ENCODE measurements at regions not wholly inside any gene's neighbourhood (a gene's known extent, or its start where the extent isn't known, plus 50 kb on each side); places are given as distances from the start of the nearest gene placed in this dataset.

DNA sequence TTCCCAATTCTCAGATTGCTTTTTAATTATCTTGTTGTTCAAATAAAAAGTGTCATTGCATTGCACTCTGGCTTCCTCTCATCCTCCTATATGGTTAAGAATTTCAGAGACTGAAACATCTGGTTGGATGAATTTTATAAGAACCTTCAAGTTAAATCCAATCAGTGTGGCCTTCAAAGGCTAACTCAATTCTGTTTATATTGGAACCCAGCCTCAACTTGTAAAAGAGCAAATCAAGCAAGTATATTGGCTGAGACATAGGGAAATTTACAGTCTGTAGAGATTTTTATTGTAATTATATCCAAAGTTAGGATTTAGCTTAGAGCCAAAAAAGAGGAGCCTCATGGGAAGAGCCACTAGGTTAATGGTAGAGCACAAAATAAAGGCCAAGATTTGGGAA is 159.9 kb upstream of the FER start:
- no peak overlapping the region for H3K27ac ChIP-seq
- no peak for TF ChIP-seq ZFX (IDR thresholded peaks at IDR 0.05; ENCODE audit: borderline replicate concordance)
- TF ChIP-seq, protein P1, sequence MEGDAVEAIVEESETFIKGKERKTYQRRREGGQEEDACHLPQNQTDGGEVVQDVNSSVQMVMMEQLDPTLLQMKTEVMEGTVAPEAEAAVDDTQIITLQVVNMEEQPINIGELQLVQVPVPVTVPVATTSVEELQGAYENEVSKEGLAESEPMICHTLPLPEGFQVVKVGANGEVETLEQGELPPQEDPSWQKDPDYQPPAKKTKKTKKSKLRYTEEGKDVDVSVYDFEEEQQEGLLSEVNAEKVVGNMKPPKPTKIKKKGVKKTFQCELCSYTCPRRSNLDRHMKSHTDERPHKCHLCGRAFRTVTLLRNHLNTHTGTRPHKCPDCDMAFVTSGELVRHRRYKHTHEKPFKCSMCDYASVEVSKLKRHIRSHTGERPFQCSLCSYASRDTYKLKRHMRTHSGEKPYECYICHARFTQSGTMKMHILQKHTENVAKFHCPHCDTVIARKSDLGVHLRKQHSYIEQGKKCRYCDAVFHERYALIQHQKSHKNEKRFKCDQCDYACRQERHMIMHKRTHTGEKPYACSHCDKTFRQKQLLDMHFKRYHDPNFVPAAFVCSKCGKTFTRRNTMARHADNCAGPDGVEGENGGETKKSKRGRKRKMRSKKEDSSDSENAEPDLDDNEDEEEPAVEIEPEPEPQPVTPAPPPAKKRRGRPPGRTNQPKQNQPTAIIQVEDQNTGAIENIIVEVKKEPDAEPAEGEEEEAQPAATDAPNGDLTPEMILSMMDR (IDR thresholded peaks at IDR 0.05), result no peak

DNA sequence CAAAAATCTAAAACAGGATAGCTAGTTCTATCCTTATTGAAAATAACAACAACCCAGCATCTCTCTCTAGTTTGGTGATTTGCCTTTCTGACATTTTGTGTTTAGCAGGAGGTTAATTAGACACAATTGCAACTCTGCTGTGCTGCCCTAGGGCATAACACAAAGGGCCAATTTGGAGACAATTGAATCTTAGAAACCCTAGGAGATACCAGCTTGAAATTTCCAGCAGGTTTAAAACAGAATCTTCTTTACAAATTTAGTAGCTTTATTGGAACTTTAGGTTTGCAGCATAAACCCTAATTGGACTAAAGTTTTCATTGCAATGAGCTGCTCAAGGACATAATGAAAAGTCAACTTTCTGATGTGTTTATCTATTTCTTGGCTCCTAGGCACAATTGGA is 166.7 kb upstream of the FER start:
- TF ChIP-seq ZFX (IDR thresholded peaks at IDR 0.05; ENCODE audit: borderline replicate concordance), result no peak
- TF ChIP-seq, protein P1 (IDR thresholded peaks at IDR 0.05), result no peak
- H3K27ac ChIP-seq, result no peak overlapping the region

DNA sequence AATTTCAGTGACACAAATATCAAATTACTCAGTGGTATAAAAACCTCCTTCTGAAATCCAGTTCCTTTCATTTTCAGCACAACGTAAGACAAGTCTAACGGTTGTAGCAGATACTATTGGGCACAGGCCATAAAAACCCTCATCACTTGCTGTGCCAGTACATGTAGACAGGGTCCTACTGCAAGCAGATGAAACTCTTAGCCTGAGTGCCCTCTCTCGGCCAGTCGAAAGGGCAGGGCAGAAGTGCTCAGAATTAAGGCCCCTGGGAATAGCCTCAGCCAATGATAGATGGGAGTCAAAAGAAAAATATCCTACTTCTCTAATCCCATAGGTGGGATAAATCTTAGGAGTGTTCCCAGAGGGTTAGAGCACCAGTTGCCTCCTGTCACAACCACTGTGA is 168.5 kb upstream of the FER start:
- TF ChIP-seq ZFX (IDR thresholded peaks at IDR 0.05; ENCODE audit: borderline replicate concordance), result no peak
- TF ChIP-seq, protein P1 (IDR thresholded peaks at IDR 0.05), result no peak

DNA sequence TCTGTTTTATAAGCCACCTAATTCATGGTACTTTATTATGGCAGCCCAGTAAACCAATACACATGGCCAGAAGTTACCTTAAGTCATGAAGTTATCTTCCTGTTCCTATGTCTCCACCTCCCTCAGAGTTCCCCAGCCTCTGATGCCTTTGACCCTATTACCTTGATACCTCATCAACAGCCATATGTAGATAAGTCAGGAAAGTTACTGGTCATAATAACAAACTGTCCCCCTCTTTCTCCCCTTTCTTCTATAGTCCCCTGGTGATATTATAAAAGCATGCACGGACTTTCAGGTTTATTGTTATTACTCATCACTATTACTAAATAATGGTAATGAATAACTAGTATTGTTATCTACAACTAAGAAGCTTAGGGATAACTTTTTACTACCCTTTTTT is 168.9 kb upstream of the FER start:
- H3K27ac ChIP-seq, result no peak overlapping the region
- TF ChIP-seq, protein P1 (IDR thresholded peaks at IDR 0.05), result no peak
- no peak for TF ChIP-seq ZFX (IDR thresholded peaks at IDR 0.05; ENCODE audit: borderline replicate concordance)

More for the DNA sequence above, 168.5 kb upstream of the FER start:
- H3K27ac ChIP-seq, result no peak overlapping the region

DNA sequence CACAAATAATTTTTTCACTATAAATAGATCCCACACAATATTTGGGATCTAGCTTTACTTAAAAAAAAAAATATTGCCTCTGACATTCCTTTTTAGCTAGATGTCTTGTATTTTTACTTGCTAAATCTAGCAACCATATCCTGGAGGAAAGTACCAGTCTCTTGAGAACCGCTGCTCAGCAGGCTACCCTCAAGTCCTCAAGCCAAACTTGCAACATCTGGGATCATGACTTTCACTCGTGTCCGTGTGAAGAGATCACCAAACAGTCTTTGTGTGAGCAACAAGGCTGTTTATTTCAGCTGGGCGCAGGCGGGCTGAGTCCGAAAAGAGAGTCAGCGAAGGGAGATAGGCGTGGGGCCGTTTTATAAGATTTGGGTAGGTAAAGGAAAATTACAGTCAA is 180.3 kb upstream of the FER start:
- no peak overlapping the region for H3K27ac ChIP-seq
- TF ChIP-seq, protein P1 (IDR thresholded peaks at IDR 0.05), result no peak
- no peak for TF ChIP-seq ZFX (IDR thresholded peaks at IDR 0.05; ENCODE audit: borderline replicate concordance)

DNA sequence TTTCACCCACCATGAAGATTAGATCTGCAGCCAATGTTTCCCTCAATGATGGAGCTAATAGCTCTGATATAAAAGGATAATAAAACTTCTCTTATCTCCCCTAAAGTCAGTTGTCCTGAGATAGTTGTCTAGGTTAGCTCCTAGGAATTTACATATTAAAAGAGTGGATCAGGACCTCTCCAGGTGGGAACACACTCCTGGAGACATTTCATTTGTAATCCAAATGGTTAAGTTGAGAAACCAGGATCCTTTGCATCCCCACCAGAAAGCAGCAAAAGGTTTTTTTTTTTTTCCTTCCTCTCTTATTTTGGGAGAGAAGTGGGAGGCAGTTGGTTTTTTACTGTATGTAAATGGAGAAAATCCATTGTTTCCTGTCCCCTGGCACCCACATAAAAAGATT is 182.5 kb upstream of the FBXL17 start:
- no peak for TF ChIP-seq ZFX (IDR thresholded peaks at IDR 0.05; ENCODE audit: borderline replicate concordance)
- TF ChIP-seq, protein P1 (IDR thresholded peaks at IDR 0.05), result no peak
- no peak overlapping the region for H3K27ac ChIP-seq

DNA sequence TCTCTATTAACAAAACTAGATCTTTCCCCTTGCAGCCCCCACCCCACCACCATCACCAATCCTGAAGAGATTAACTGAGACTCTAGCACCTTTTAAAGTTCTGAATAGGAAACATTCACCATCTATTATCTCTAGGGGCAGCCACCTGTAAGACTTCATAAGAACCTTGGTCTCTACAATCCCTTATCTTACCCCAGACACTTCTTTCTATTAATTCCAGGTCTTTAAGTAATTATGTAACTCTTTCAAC is 180.2 kb upstream of the FBXL17 start:
- H3K27ac ChIP-seq, result no peak overlapping the region
- TF ChIP-seq, protein P1 (IDR thresholded peaks at IDR 0.05), result no peak
- TF ChIP-seq ZFX (IDR thresholded peaks at IDR 0.05; ENCODE audit: borderline replicate concordance), result no peak

Measured in 22Rv1 (cell line).